Testis (tissue), 2 donors: ENCODE measurements at regions not wholly inside any gene's neighbourhood (a gene's known extent, or its start where the extent isn't known, plus 50 kb on each side); places are given as distances from the start of the nearest gene placed in this dataset.

ENCODE experiments used
- DNase-seq: peaks from one replicate; pipeline ENCODE4 v3.0.0-alpha.2; 2019
- H3K27ac ChIP-seq, 2 donors: fragments of 200-600 bp; sonication (generic); one replicate each; pipeline ENCODE4 v1.5.1; 2019
- H3K27me3 ChIP-seq: fragments of 200-600 bp; sonication (generic); one replicate; pipeline ENCODE4 v1.5.1; 2019
- H3K36me3 ChIP-seq: fragments of 200-600 bp; sonication (generic); one replicate; pipeline ENCODE4 v1.5.1; 2017; ENCODE audit warnings: low read depth; ENCODE audit errors: missing control alignments
- H3K4me1 ChIP-seq: fragments of 200-600 bp; sonication (generic); one replicate; pipeline ENCODE4 v1.5.1; 2019
- H3K4me3 ChIP-seq, 2 donors: fragments of 200-600 bp; sonication (generic); one replicate each; pipeline ENCODE4 v1.5.1; 2017 to 2019
- H3K9me3 ChIP-seq: fragments of 200-600 bp; sonication (generic); one replicate; pipeline ENCODE4 v1.5.1; 2017
- POLR2A ChIP-seq: fragments of 450-650 bp; IDR thresholded peaks from one replicate; pipeline ENCODE4 v1.6.1; 2017; ENCODE audit warnings: antibody characterized with exemption, mild to moderate bottlenecking, moderate library complexity
- WGBS, 2 donors: methylation state at CpG; one replicate each; pipeline ENCODE4 v1.1.5; 2018; 5-methylcytosine and 5-hydroxymethylcytosine counted together
- intact Hi-C: fragments of 100-400 bp; cut with DNase I; formaldehyde crosslinking; loops from one replicate; pipeline ENCODE4 v1.15.1; 2023; ENCODE audit warnings: low total_unique reads
- TF ChIP-seq, protein P1 (sequence below), 3 experiments: fragments of 450-650 bp in 2 of 3; fragments of 200-600 bp in 1 of 3; sonication (generic) in 1 of 3; IDR thresholded peaks; one replicate each; pipeline ENCODE4 v1.5.1; 2016 to 2019; ENCODE audit warnings: antibody characterized with exemption in 3 of 3, mild to moderate bottlenecking in 2 of 3, moderate library complexity in 1 of 3

DNA sequence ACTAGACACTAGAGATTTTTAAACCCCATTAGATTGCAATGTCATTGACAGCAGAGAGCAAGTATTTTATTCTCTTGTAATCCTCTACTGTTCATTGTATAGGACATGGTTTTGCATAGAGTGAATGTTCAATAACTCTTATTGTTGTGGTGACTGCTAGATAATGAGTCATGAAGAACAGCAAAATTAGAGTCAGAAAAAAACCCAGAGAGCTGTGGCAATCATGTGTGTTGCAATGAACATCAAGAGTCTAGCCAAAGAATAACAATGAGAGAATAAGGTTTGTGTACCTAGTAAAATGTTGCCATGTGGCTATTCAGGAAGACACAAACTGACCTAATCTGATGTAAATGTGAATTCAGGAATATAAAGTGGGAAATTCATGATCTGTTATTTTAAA is 684.0 kb downstream of the DSC3 start:
- DNase-seq = no peak
- Histone ChIP-seq H3K4me1 (no peaks in the 10 kb centered on the region), H3K27ac (no peak overlapping the region), H3K9me3 (no peaks in the 10 kb centered on the region), H3K36me3 (no peaks in the 10 kb centered on the region), H3K27me3 (no peaks in the 10 kb centered on the region), H3K4me3 (no peak overlapping the region)
- intact Hi-C loops = no loop called here
- TF ChIP-seq, protein P1, sequence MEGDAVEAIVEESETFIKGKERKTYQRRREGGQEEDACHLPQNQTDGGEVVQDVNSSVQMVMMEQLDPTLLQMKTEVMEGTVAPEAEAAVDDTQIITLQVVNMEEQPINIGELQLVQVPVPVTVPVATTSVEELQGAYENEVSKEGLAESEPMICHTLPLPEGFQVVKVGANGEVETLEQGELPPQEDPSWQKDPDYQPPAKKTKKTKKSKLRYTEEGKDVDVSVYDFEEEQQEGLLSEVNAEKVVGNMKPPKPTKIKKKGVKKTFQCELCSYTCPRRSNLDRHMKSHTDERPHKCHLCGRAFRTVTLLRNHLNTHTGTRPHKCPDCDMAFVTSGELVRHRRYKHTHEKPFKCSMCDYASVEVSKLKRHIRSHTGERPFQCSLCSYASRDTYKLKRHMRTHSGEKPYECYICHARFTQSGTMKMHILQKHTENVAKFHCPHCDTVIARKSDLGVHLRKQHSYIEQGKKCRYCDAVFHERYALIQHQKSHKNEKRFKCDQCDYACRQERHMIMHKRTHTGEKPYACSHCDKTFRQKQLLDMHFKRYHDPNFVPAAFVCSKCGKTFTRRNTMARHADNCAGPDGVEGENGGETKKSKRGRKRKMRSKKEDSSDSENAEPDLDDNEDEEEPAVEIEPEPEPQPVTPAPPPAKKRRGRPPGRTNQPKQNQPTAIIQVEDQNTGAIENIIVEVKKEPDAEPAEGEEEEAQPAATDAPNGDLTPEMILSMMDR (IDR thresholded peaks at IDR 0.05) = no peak
- TF ChIP-seq POLR2A = no peak

DNA sequence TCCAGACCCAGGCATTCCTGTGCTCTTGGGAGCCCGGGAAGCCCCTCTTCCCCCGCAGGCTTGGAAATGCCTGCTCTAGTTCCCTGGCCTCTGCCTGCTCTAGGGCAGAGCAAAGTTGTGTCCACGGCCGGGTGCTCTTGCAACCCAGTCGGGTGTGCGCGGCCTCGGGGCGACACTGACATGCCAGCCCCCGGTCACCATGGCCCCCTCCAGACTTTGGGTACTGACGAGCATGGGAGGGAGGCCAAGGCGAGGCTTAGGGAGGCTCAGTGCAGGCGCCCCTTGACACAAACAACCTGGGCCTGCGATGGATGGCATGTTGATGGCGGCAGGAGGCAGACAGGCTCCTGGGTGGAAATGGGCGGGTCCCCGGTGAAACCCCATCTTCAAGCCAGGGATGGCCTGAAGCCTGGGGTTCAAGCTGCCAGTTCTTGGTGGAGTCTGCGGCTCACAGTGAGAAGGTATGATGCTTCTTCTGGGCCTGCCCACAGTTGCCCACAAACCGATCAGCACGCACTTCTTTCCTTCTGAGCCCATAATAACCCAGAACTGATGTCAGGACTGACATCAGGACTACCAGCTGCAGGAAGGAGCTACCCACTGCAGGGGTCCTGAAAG is 689.9 kb downstream of the DSC3 start:
- Histone ChIP-seq H3K4me1 (no peaks in the 10 kb centered on the region), H3K27me3 (no peaks in the 10 kb centered on the region), H3K4me3 (no peak overlapping the region), H3K27ac (no peak overlapping the region), H3K36me3 (no peaks in the 10 kb centered on the region), H3K9me3 (no peaks in the 10 kb centered on the region)
- TF ChIP-seq POLR2A = no peak
- TF ChIP-seq, protein P1 (IDR thresholded peaks at IDR 0.05) = no peak
- intact Hi-C loops = no loop called here
- no peak for DNase-seq
- 66 to 93% methylated on average over 8 to 14 of the region's 20 CpGs for WGBS, 2 donors

DNA sequence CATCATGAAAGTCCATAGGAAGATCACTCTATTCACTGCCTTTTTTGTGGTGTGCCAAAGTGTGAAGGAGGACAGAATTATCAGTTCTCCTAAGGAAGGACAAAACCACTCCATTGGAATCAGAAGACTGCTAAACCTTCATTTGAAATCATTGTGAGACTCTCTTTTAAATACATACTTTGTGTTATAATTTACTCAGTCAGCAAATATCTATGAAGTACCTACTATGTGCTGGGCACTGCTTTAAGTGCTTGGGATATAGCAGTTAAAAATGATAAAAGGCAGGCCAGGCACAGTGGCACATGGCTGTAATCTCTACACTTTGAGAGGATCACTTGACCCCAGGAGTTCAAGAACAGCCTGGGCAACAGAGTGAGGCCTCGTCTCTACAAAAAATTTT is 692.3 kb downstream of the DSC3 start:
- 64 to 86% methylated on average over 1 of the region's 1 CpG for WGBS, 2 donors
- Histone ChIP-seq H3K27me3 (no peaks in the 10 kb centered on the region), H3K36me3 (no peaks in the 10 kb centered on the region), H3K4me3 (no peak overlapping the region), H3K9me3 (no peaks in the 10 kb centered on the region), H3K27ac (no peak overlapping the region), H3K4me1 (no peaks in the 10 kb centered on the region)
- intact Hi-C loops = no loop called here
- TF ChIP-seq POLR2A = no peak
- TF ChIP-seq, protein P1 (IDR thresholded peaks at IDR 0.05) = no peak
- no peak for DNase-seq

DNA sequence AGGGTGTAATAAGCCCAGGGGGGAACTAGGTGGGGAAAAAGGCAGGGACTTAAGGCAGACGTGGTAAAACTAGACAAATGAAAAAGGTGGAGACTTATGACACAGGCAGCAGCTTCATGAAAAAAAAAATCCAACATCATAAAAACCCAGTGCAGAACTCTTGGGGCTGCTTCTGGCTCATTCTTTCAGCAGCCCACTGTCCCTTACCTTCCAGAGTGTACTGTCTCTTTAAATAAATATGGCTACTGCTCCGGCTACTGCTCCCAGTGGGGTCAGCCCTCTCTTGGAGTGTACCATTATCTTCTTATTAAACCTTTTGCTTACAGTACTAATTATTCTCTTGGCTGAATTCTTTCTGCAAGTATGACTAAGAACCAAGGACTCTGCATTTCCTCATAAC is 699.5 kb downstream of the DSC3 start:
- H3K9me3 ChIP-seq = no peaks in the 10 kb centered on the region
- no peak for TF ChIP-seq POLR2A
- TF ChIP-seq, protein P1 (IDR thresholded peaks at IDR 0.05) = no peak
- H3K27me3 ChIP-seq = no peaks in the 10 kb centered on the region
- no peaks in the 10 kb centered on the region for H3K4me1 ChIP-seq
- H3K27ac ChIP-seq = no peak overlapping the region
- no peak for DNase-seq
- no peak overlapping the region for H3K4me3 ChIP-seq
- WGBS, 2 donors = 60 to 61% methylated on average over 2 of the region's 2 CpGs
- intact Hi-C loops = no loop called here
- no peaks in the 10 kb centered on the region for H3K36me3 ChIP-seq

DNA sequence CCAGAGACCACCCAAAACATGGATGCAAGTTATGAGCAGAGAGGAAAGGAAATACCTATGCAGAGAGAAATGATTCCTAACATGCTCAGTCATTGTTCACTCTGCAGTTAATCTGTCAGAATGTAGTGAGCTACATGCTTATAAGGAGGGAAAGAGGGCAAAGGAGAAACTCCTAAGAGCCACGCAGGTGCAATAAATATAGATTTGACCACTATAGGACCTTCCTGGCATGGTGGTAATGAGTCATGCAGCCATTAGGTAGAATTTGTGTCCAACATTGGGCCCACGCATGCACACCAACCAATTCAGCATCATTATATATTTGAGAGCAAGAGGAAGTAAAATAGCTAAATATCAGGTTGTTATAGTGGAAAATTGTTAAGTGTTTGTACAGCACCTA is 699.9 kb downstream of the DSC3 start:
- no peaks in the 10 kb centered on the region for H3K9me3 ChIP-seq
- no peaks in the 10 kb centered on the region for H3K27me3 ChIP-seq
- WGBS, 2 donors = 39 to 65% methylated on average over 2 of the region's 2 CpGs
- no peak for DNase-seq
- no peaks in the 10 kb centered on the region for H3K4me1 ChIP-seq
- H3K4me3 ChIP-seq = no peak overlapping the region
- H3K27ac ChIP-seq = no peak overlapping the region
- no peaks in the 10 kb centered on the region for H3K36me3 ChIP-seq
- TF ChIP-seq, protein P1 (IDR thresholded peaks at IDR 0.05) = no peak
- TF ChIP-seq POLR2A = no peak
- intact Hi-C loops = no loop called here
